Pancreas (tissue), 10 donors: ENCODE measurements at regions not wholly inside any gene's neighbourhood (a gene's known extent, or its start where the extent isn't known, plus 50 kb on each side); places are given as distances from the start of the nearest gene placed in this dataset.

ENCODE experiments used
- ATAC-seq, 4 donors: fragments of 200-7000 bp; cut with Tn5 transposase; one replicate each; pipeline versions ENCODE4 v1.8.0 to v1.9.1; 2020; ENCODE audit warnings: mild to moderate bottlenecking in 4 of 4, moderate library complexity in 4 of 4
- DNase-seq, 6 donors: peaks; one replicate each; pipeline ENCODE4 v3.0.0-alpha.2; 2020
- FAIRE-seq: peaks from 2 replicates; lab custom pipeline; 2012; peaks lifted over from hg19 to GRCh38; lab: Jason Lieb, UNC
- H3K27ac ChIP-seq, 4 donors: fragments of 200-600 bp; sonication (generic); 1 replicate in 3 of 4; 2 replicates in 1 of 4; pipeline versions ENCODE4 v1.5.0 to v1.8.0; 2020
- H3K27me3 ChIP-seq, 4 donors: fragments of 200-600 bp; one replicate each; pipeline ENCODE4 v1.8.0; 2021
- H3K36me3 ChIP-seq, 3 donors: fragments of 200-600 bp; sonication (generic) in 1 of 3; one replicate each; pipeline versions ENCODE4 v1.5.0 to v1.8.0; 2020 to 2021
- H3K4me1 ChIP-seq, 3 donors: fragments of 200-600 bp; one replicate each; pipeline ENCODE4 v1.8.0; 2021
- H3K4me3 ChIP-seq, 4 donors: fragments of 200-600 bp; sonication (generic) in 2 of 4; one replicate each; pipeline versions ENCODE4 v1.5.0 to v1.8.0; 2020 to 2021
- H3K9me3 ChIP-seq, 4 donors: fragments of 200-600 bp; one replicate each; pipeline ENCODE4 v1.8.0; 2021
- WGBS, 2 donors: extraction: QIAGEN DNeasy Blood & Tissue Kit; methylation state at CpG; one replicate each; pipeline ENCODE4 v1.1.7; 2013; 5-methylcytosine and 5-hydroxymethylcytosine counted together
- intact Hi-C, 3 donors: fragments of 100-400 bp; cut with DNase I; formaldehyde crosslinking; loops; one replicate each; pipeline versions ENCODE4 v1.11.1 to v1.14.2; 2022
- TF ChIP-seq, protein P1 (sequence below), 4 donors: fragments of 200-600 bp; sonication (generic) in 3 of 4; IDR thresholded peaks; one replicate each; pipeline versions ENCODE4 v1.5.0 to v1.8.0; 2021; ENCODE audit warnings: antibody characterized with exemption in 4 of 4
- donor health status: healthy with polysubstance abuse.
- donor health status: DM: no; HTN: no; CAD: no; lungs with moderate emphysema.
- donor health status: DM: no; HTN: no; CAD: no.
- donor health status: control.
- donor health status: control.
- donor health status: Bipolar disorder and iron deficiency.
- donor health status: DM: yes; HTN: yes; CAD: no.
- donor health status: DM: no; HTN: no; CAD: no.
- donor health status: DM: no; HTN: no; CAD: no.
- donor health status: DM: yes; HTN: yes; CAD: no.

DNA sequence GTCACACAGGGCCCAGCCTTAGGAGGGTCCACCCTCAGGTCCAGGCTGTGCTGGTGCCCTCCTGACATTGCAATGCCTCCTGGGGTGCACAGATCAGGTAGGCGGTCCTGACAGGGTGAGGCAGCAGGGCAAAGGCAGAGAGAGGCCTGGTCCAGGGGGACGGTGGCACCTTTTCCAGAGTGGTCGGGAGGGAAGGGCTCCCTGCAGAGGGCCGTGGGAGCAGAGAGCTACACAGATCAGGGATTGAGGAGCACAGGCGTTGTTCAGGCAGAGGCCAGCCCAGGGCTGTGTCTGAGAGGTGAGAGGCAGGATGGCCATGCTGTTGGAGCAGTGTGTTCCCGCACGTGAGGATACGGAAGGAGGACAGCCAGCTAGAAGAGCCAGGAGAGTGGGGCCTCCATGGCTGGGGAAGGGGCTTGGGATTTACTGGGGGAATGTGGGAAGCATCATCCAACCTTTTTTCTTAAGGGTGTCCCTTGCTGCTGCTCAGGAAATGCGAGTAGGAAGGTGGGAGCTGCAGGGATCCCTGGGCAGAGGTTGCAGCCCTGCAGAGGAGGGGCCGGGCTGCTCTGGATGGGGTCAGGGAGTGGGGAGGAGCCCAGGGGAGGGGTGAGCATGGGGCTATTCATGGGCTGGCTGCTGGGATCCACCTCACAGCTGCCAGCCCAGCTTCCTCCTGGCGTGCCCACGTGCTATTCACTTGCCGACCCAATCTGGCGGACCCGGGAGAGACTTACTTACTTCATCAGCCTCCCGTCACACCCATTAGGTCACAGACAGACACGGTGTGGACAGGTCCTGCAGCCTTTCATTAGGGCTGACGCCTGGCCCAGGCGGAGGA lies 1516.4 kb downstream of the TBC1D22A start:
- intact Hi-C loops = no loop called here
- WGBS, 2 donors = 48 to 65% methylated on average over 19 of the region's 19 CpGs
- no peaks in the 10 kb centered on the region for H3K36me3 ChIP-seq
- FAIRE-seq (no peak), DNase-seq (no peak), ATAC-seq (no peak)
- TF ChIP-seq, protein P1, sequence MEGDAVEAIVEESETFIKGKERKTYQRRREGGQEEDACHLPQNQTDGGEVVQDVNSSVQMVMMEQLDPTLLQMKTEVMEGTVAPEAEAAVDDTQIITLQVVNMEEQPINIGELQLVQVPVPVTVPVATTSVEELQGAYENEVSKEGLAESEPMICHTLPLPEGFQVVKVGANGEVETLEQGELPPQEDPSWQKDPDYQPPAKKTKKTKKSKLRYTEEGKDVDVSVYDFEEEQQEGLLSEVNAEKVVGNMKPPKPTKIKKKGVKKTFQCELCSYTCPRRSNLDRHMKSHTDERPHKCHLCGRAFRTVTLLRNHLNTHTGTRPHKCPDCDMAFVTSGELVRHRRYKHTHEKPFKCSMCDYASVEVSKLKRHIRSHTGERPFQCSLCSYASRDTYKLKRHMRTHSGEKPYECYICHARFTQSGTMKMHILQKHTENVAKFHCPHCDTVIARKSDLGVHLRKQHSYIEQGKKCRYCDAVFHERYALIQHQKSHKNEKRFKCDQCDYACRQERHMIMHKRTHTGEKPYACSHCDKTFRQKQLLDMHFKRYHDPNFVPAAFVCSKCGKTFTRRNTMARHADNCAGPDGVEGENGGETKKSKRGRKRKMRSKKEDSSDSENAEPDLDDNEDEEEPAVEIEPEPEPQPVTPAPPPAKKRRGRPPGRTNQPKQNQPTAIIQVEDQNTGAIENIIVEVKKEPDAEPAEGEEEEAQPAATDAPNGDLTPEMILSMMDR (IDR thresholded peaks at IDR 0.05) = no peak
- H3K4me3 ChIP-seq = no peak overlapping the region
- H3K9me3 ChIP-seq = no peaks in the 10 kb centered on the region
- no peak overlapping the region for H3K27ac ChIP-seq
- peaks cover 0 to 5% (median 0%) of the 10 kb centered on the region in 4 donors for H3K27me3 ChIP-seq
- H3K4me1 ChIP-seq = no peaks in the 10 kb centered on the region

DNA sequence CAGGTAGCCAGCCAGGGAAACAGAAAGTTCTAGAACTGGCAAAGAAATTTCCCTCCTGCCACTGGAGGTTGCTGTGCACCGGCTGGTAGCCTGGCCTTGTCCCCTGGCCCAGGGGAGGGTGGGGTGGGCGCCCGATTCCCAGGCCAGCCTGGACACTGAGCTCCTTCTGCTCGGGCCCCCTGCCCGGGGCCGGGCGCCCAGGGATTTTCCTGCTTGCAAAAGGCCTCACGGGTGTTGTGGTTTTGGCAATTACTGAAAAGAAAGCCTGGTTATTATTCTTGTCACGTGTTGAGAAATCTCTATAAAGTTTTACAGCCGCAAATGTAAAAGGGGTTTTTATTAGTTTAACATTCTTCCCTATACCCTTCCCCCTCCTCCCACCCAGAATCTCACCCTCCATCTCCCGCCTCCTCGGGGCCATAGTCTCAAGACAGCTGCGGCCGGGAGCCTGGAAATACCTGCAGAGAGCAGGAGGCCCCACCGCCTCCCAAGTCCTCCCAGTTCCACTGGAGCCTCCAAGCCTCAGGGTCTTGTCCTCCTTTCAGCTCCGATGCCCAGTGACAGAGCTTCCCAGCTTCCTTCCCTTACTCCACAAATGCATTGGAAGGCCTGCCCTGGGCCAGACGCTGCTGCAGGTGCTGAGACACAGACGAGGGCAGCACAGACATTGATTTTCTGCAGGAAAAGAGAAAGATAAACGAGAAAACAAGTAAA lies 1515.6 kb downstream of the TBC1D22A start:
- intact Hi-C loops = no loop called here
- H3K9me3 ChIP-seq = no peaks in the 10 kb centered on the region
- H3K4me1 ChIP-seq = no peaks in the 10 kb centered on the region
- H3K27me3 ChIP-seq = peaks cover 0 to 5% (median 0%) of the 10 kb centered on the region in 4 donors
- ATAC-seq = no peak
- H3K36me3 ChIP-seq = no peaks in the 10 kb centered on the region
- FAIRE-seq = no peak
- no peak for DNase-seq
- no peak overlapping the region for H3K27ac ChIP-seq
- 33 to 47% methylated on average over 19 of the region's 19 CpGs for WGBS, 2 donors
- H3K4me3 ChIP-seq = no peak overlapping the region
- TF ChIP-seq, protein P1 (IDR thresholded peaks at IDR 0.05) = no peak

DNA sequence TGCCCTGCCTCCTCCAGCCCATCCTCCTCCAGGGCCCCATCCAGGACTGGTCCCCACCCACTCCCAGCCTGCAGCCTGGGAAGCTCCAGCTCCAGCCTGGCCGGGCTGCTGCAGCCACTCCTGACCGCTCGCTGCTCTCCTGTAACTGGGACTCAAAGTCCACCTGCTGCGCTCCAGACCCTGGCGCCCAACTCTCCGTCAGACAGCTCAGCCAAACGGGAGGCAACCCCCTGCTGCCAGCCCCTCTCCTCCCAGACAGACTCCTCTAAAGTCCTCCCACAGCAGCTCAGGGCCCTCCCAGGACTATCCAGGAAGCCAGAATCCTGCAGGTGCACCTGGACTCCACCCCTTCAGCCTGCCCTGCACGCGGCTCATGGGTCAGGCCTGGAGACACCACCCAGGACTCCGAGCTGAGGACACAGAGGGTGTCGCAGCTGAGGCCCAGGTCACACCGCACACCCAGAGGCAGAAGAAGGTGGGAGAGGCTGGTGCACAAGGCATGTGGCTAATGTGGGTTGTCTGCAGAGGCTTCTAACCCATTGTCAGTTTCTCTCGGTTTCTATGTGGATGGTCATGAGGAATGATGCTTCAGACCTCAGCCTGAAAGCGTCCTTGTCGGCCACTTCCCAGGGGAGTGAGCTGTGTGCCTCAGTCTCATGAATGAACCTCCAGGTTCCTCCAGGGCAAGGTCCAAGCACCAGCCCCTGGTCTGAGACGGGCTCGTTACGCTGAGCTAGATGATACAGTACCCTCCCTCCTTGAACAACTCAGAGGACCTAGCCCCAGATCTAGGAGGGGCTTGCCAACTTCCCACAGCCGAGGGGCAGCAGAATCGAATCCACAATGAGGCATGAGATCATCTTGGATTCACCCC lies 1514.8 kb downstream of the TBC1D22A start:
- H3K9me3 ChIP-seq = no peaks in the 10 kb centered on the region
- TF ChIP-seq, protein P1 (IDR thresholded peaks at IDR 0.05) = no peak
- intact Hi-C loops = no loop called here
- no peak for DNase-seq
- ATAC-seq = no peak
- H3K4me1 ChIP-seq = no peaks in the 10 kb centered on the region
- no peak overlapping the region for H3K27ac ChIP-seq
- FAIRE-seq = no peak
- no peaks in the 10 kb centered on the region for H3K36me3 ChIP-seq
- H3K27me3 ChIP-seq = peaks cover 0 to 5% (median 0%) of the 10 kb centered on the region in 4 donors
- 48 to 58% methylated on average over 20 of the region's 20 CpGs for WGBS, 2 donors
- H3K4me3 ChIP-seq = no peak overlapping the region

DNA sequence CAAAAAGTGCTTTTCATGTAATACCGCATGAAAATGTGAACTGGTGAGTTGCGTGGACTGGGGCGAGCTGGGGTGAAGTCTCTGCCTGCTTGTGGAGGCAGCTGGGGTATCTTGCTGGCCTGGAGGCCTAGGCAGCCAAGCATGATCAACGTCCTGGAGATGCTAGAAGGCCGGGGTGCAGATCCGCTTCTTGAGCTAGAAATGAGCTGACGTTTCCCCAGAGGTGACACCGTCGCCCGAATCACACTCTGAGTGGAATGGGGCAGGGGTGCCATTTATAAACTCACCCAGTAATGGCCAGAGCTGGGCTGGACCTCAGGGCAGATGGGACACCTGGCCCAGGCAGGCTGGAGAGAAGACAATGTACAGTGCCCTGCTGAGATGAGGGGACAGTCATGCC lies 1513.0 kb downstream of the TBC1D22A start:
- FAIRE-seq (no peak), DNase-seq (no peak)
- intact Hi-C loops = no loop called here

More for the DNA sequence above, 1513.0 kb downstream of the TBC1D22A start:
- no peaks in the 10 kb centered on the region for H3K4me1 ChIP-seq
- TF ChIP-seq, protein P1 (IDR thresholded peaks at IDR 0.05) = no peak
- no peak overlapping the region for H3K27ac ChIP-seq
- no peak overlapping the region for H3K4me3 ChIP-seq
- no peaks in the 10 kb centered on the region for H3K36me3 ChIP-seq
- peaks cover 0 to 5% (median 0%) of the 10 kb centered on the region in 4 donors for H3K27me3 ChIP-seq
- ATAC-seq = no peak
- H3K9me3 ChIP-seq = no peaks in the 10 kb centered on the region
- WGBS, 2 donors = 73 to 88% methylated on average over 10 of the region's 10 CpGs
